GM12891 (cell line): ENCODE measurements at regions not wholly inside any gene's neighbourhood (a gene's known extent, or its start where the extent isn't known, plus 50 kb on each side); places are given as distances from the start of the nearest gene placed in this dataset.

Experiments
- POLR2A ChIP-seq: IDR thresholded peaks from 2 replicates; pipeline ENCODE4 v1.6.1; 2011; ENCODE audit warnings: low read depth, low read length, control low read depth
- POLR2AphosphoS5 ChIP-seq: IDR thresholded peaks from 2 replicates; pipeline ENCODE4 v1.6.1; 2011; ENCODE audit warnings: low read depth, low read length, control low read depth
- SPI1 ChIP-seq: IDR thresholded peaks from 2 replicates; pipeline ENCODE4 v1.6.1; 2011; ENCODE audit warnings: low read depth, low read length, control low read depth
- TAF1 ChIP-seq: IDR thresholded peaks from 2 replicates; pipeline ENCODE4 v1.6.1; 2011; ENCODE audit warnings: low read depth, low read length, control low read depth

GRCh38 chr5:104400941-104401340 lies 838.4 kb upstream of the NUDT12 start:
- no peak for TF ChIP-seq POLR2AphosphoS5
- TF ChIP-seq POLR2A: no peak
- no peak for TF ChIP-seq TAF1
- no peak for TF ChIP-seq SPI1
